ENCODE measurements at regions not wholly inside any gene's neighbourhood (a gene's known extent, or its start where the extent isn't known, plus 50 kb on each side); places are given as distances from the start of the nearest gene placed in this dataset.

DNA sequence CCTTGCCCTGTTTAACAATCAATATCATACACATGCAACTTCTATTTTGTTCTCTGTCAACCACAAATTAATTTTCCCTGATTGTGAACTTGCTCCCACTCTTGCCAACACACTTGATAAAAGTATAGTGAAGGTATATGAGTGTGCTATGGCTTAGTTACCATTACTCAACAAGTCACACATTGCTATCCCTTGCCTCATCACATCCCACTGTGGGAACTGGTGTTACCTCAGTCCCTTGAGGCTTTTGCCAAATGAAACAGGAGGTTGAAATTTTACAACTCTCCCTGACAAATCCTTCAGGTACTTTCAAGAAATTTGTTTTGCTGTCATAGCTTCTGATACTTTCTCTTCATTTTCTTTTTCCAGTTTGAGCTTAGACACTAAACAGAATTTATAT lies 472.5 kb upstream of the SEMA3D start:
- DNase-seq (ENCODE audit: low read depth), result no peak

DNA sequence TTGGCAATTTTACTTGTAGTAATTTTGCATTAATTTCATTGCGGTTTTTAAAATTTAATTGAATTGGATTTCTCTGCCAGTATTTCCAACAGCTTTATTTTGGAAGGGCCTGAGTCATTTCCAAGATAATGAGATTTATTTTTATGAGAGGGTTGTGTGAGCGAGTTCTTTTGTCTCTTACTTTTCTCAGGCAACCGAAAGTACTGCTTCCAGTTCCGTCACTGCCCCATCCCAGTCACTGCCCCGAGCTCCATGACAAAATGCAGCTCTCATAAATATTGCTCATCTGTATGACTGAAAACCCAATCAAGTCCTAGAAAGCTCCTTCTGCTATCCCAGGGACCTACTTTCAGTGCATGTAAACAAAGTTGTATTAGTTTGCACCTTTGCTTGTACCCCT lies 468.4 kb upstream of the SEMA3D start:
- no peak for DNase-seq (ENCODE audit: low read depth)

DNA sequence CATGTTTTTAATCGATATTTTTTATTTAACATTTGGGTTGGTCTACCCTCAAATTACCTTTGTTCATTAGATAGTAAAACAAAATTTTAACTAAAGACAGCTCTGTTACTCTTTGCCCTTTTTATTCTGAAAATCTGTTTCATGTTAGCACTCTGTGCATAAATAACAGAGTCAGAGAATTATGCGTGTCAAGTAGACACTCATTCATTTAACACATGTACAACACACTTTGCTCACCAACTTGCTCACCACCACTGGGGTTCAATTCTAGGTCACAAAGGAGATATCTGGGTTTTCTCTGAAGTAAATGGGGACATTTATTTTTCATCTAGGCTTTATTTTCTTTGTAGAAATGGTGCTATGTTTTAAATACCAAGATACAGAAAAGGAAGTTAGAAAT lies 457.4 kb upstream of the SEMA3D start:
- no peak for DNase-seq (ENCODE audit: low read depth)

DNA sequence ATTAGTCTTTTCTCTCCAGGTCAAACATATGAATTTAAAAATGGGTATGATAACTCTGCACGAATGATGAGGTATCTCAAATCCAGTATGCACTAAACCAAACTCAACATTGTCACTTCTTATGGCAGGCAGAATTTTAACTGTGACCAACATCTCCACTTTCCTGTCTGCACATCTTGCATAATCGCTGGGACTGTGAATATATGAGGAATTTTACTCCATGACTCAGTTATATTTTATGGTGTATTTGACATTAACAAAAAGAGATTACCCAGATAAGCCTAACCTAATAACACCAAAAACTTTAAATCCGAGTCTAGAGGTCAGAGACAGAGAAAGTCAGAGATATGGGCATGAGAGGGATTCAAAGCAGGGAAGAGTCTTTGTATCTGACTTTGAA lies 454.5 kb upstream of the SEMA3D start:
- DNase-seq (ENCODE audit: low read depth), result no peak

DNA sequence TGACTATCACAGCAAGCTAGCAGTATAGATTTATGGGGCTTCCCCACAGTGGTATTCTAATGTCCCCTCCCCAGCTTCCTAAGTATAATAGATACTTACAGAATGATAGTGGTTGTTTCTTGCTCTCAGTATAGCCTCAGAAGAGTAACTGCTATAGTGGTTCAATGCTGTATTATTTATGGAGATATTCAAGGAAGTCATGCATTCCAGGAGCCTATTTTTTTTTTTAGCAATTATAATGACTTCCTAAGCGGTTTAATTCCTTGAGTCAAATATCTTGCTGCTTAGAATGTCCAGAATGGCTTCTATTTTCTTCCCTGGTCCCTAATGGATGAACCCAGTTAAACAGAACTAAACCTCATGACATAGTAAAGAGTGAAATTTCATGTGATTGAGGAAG lies 451.5 kb upstream of the SEMA3D start:
- DNase-seq (ENCODE audit: low read depth), result no peak

DNA sequence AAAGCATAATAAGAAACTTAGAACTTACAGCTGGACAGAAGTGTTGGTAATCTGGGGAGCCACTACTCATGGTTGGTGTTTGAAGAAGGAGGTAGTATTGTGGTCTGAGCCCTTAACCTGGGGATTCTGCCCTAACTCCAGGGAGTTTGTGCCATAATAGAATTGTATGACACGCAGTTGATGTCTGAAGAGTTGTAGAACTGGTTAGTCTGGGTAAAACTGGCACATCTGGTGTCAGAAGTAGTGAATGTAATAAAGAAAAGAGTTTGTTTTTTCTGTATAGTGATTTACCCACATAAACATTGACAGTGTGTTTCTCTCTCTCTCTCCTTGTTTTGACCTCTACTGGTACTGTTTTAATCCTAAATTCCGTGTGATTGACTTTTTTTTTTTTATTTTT lies 448.1 kb upstream of the SEMA3D start:
- no peak for DNase-seq (ENCODE audit: low read depth)

GRCh38 chr7:85630904-85631600 lies 444.2 kb upstream of the SEMA3D start:
- DNase-seq (ENCODE audit: low read depth), result peak; percentile 11

GRCh38 chr7:85627791-85628586 lies 441.1 kb upstream of the SEMA3D start:
- no peak for DNase-seq (ENCODE audit: low read depth)

DNA sequence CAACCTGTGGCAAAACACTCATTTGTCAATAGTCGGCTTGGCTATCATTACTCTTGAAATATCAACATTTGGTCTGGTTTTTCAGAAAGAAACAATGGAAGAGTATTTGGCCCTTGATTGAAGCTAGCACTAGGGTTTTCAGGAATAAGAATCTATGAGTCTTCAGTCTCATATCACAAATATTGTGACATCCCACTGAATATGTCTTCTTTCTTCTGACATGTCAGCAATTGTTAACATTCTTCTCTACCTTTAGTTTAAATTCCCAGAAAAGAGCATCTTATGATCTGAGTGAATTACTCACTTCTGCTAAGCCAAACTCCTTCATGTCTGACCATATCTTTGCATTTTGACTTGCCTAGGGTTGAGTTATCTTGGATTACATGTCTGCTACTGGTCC lies 435.2 kb upstream of the SEMA3D start:
- DNase-seq (ENCODE audit: low read depth), result no peak

DNA sequence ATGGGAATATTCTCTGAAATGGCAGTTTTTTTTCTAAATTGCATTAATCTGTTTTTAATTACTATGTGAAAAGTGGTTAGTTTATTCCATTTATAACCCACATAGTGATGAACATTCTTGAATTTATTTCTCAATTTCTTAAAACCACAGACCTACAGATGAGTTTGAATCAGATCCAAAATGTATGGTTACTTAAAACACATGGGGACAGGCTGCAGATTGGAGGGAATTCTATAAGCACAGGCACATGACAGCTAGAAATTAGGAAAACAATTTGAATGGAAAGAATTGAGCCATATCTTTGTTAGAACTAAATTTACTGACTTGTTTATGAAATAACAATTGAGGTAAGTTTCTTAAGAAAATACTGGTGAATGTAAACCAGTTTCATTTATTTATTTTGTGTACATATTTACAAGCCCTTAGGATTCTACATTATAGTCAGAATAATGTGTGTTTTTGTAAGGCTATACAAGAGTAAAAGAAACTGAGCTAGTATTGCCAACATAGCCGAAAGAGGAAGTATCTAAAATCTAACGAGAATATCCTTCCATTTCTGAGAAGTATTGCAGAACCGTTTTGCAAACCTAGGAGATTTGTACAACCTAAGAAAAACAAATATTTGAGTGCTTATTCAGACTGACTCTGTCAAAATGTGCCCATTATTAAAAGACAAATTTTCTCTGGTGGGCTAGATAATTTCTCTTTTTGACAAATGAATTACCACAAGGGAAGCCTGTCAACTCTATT lies 434.3 kb upstream of the SEMA3D start:
- peak; percentile 9 for DNase-seq (ENCODE audit: low read depth)

DNA sequence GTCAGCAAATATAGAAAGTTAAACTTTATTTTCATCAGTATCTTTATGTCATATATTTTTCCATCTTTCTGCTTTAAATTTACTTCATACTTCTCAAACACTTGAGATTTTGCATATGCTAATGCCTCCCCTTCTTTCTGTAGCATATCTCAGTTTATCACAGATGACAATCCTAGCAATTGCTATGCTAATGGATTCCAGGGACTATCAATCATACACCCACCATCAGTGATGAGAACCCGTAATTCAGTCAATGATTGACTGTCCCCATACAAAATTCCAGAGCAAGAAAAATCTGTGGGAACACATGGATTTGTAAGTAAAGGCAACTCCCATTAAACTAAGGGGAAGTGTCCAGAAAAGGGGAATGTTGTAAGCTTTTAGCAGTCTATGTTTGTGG lies 432.4 kb upstream of the SEMA3D start:
- no peak for DNase-seq (ENCODE audit: low read depth)

DNA sequence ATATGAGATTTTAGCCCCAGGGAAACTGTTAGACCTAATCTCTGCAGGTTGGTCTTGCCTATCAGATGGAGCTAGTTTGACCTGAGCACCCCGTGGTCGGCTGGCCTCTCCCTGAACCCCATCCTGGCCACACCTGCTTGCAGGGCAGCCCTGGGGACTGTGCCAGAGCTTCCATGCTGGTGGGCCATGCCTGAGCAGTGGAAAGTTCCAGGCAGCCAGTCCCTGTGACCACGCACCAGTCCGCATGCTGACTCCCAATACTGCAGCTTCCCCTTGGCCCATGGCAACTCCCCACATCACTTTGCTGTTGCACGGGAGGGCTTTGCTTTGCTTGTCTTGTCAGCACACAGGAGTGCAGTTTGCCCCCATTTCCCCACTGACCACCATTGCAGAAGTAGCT lies 427.8 kb upstream of the SEMA3D start:
- no peak for DNase-seq (ENCODE audit: low read depth)

- DNase-seq (ENCODE audit: low read depth), result no peak
Measured at GRCh38 chr7:85612514-85612913, 425.7 kb upstream of the SEMA3D start.

DNA sequence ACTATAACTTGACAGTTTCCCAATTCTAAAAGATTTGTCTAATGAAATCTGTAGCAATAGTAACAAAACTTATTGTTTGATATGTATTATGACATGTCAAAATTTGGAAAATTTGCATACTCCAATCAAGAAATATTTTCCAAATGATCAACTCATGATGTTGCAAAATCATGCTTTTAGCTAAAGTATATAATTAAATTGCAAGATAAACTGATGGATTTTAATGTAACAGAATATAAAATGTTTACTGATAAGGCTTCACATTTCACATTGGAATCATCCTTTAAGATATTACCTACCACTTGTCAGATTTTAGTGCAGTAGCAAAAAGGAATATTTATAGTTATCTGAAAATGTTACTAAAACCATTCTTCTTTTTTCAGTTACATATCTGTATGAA lies 421.9 kb upstream of the SEMA3D start:
- no peak for DNase-seq (ENCODE audit: low read depth)

DNA sequence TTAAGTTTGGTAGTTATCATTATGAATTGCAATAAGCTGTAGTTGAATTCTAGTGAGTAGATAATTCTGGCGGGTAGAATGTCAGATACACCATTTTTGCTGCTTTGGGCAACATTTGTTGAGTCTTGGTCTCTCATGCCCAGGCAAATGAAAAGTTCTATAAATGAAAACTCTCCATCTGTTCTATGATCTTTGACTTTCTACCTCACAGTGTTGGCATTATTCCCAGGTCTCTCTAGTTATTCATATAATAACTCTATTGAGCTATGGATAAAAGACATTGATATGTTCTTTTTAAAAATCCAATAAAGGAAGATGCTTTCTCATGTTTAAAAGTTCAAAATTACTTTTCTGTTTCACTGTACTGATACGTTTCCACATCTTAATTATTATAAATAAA lies 415.3 kb upstream of the SEMA3D start:
- peak; percentile 11 for DNase-seq (ENCODE audit: low read depth)

DNA sequence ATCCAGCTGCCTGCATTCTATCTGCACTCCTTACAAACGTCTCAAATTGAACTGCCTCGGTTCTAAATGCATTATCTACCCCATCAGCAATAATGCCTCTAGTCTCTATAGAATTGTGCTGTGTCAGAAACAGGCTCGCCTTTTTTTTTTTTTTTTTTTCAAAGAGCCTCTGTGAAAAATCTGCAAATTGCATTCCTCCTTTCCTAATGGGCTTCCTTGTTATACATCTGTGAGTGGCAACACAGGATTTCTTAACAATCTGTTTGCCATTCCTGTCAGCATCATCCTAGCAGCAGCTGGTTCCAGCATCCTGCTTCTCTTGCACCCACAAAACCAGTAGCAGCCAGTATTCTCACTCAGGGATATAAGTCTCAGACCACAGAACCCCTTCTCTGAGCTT lies 413.5 kb upstream of the SEMA3D start:
- peak; percentile 6 for DNase-seq (ENCODE audit: low read depth)

DNA sequence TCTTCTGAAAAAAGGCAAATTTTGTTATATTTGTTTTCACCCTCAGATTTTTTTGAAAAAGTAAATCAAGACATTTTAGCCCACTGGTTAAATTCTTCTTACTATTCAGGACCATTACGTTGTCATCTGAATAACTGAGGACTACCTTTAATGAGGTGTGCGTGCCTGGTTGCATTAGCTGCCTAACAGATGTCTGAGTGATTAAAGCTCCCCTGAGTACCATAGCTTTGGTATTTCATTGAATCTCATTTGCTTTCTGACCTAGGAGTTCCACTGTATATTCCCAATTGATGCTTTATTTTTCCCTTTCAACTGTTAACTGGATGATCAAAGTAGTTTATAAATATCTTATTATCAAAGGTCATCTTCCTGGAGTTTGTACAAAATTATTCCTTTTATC lies 410.0 kb upstream of the SEMA3D start:
- no peak for DNase-seq (ENCODE audit: low read depth)

- DNase-seq (ENCODE audit: low read depth), result peak; percentile 55
Measured at GRCh38 chr7:85595750-85596178, 408.9 kb upstream of the SEMA3D start.

DNA sequence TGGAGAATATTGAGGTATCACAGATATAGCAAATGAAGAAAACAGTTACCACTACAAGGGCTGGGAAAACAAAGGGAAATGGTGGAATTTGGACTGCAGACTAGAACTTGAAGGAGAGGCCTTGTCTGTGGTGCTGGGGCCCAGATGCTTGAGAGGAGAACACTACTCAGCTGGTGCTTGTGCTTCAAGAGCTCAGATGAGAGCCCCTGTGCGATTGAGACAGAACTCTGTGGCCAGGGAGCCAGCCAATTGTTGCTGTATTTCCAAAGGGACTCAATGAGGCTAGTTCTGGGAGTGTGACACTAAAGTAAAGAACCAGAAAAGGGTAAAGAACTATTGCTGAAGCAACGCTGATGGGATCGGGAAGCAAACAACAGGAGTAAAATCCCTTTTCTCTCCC lies 406.5 kb upstream of the SEMA3D start:
- no peak for DNase-seq (ENCODE audit: low read depth)

DNA sequence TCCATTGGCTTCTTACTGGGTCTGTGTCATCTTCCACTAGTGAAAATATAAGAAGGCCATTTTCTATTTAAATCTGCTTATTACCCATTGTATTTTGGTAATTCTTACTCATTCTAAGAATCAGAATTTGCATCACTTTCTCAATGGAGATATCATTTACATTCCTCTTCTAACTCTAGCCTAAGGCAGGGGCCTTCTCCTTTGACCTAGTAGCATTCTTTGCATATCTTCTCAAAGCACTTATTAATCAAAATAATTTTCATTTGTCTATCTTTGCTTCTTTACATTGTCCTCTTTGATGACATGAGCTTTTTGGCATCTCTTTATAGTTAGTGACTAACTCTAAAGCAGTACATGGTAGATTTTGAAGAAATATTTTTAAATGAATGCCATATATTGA lies 400.9 kb upstream of the SEMA3D start:
- no peak for DNase-seq (ENCODE audit: low read depth)

GRCh38 chr7:85586091-85586490 lies 399.2 kb upstream of the SEMA3D start:
- DNase-seq (ENCODE audit: low read depth), result no peak

- no peak for DNase-seq (ENCODE audit: low read depth)
Measured at GRCh38 chr7:85583131-85583953, 396.5 kb upstream of the SEMA3D start.

Measured in fibroblast of gingiva (primary cell).